Keratinocyte (primary cell): ENCODE measurements at regions not wholly inside any gene's neighbourhood (a gene's known extent, or its start where the extent isn't known, plus 50 kb on each side); places are given as distances from the start of the nearest gene placed in this dataset.

ENCODE experiments used
- EZH2 ChIP-seq: IDR thresholded peaks from one replicate; pipeline ENCODE4 v1.6.1; 2012; ENCODE audit warnings: inconsistent platforms, mild to moderate bottlenecking, low read length, moderate library complexity
- TF ChIP-seq, protein P1 (sequence below), 3 experiments: IDR thresholded peaks in 1 of 3; conservative IDR thresholded peaks in 1 of 3; optimal IDR thresholded peaks in 1 of 3; 2 replicates in 2 of 3; 3 replicates in 1 of 3; pipeline versions ENCODE3 to v1.5.1; 2011; ENCODE audit warnings: low read length in 3 of 3, mild to moderate bottlenecking in 3 of 3, moderate library complexity in 2 of 3, control low read depth in 1 of 3, inconsistent platforms in 1 of 3; ENCODE audit not compliant: insufficient read depth in 2 of 3; ENCODE audit errors: extremely low read depth in 1 of 3

DNA sequence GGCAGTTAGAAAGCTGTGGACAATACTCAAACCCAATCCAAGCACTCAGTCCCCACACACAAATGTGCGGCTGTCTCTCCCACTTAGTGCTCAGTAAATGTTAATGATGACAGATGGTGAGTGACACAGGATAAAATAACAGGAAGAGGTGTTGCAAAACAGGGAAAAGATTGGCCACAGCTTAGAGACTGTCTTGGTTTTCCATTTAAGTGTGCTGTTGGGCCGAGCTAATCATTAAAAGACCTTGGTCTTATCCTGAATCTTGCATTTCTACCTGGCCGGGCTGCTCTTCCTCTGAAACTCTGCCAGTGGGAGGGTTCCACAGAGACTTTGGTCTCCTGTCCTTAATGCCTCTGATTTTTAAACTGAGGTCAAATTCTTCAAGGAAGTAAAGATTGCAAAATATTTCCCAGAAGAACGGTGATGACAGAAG, 113.1 kb upstream of the RNF32 start:
- TF ChIP-seq, protein P1, sequence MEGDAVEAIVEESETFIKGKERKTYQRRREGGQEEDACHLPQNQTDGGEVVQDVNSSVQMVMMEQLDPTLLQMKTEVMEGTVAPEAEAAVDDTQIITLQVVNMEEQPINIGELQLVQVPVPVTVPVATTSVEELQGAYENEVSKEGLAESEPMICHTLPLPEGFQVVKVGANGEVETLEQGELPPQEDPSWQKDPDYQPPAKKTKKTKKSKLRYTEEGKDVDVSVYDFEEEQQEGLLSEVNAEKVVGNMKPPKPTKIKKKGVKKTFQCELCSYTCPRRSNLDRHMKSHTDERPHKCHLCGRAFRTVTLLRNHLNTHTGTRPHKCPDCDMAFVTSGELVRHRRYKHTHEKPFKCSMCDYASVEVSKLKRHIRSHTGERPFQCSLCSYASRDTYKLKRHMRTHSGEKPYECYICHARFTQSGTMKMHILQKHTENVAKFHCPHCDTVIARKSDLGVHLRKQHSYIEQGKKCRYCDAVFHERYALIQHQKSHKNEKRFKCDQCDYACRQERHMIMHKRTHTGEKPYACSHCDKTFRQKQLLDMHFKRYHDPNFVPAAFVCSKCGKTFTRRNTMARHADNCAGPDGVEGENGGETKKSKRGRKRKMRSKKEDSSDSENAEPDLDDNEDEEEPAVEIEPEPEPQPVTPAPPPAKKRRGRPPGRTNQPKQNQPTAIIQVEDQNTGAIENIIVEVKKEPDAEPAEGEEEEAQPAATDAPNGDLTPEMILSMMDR (optimal IDR thresholded peaks at IDR 0.05 in 1 of 3, IDR thresholded peaks at IDR 0.05 in 1 of 3, conservative IDR thresholded peaks at IDR 0.05 in 1 of 3; ENCODE audit: extremely low read depth in 1 of 3, insufficient read depth in 2 of 3, low read length in 3 of 3): no peak
- no peak for TF ChIP-seq EZH2
